DND-41 (cell line): ENCODE measurements at regions not wholly inside any gene's neighbourhood (a gene's known extent, or its start where the extent isn't known, plus 50 kb on each side); places are given as distances from the start of the nearest gene placed in this dataset.

Source experiments
- CTCF ChIP-seq: IDR thresholded peaks from 2 replicates; pipeline ENCODE4 v1.5.1; 2012; ENCODE audit warnings: borderline replicate concordance, low read length, moderate library complexity, mild to moderate bottlenecking; ENCODE audit not compliant: poor library complexity, severe bottlenecking; ENCODE audit errors: extremely low read depth
- EZH2 ChIP-seq: IDR thresholded peaks from 3 replicates; pipeline ENCODE4 v1.6.1; 2012; ENCODE audit warnings: borderline replicate concordance, low read depth, mild to moderate bottlenecking, moderate library complexity, low read length, inconsistent platforms; ENCODE audit not compliant: severe bottlenecking

GRCh38 chr15:31555022-31555421 is 228.4 kb downstream of the KLF13 start:
- TF ChIP-seq CTCF (no peak), EZH2 (no peak)
